ENCODE measurements at regions not wholly inside any gene's neighbourhood (a gene's known extent, or its start where the extent isn't known, plus 50 kb on each side); places are given as distances from the start of the nearest gene placed in this dataset.
"Not testable (repeated sequence)": the region's sequence is repeated elsewhere in the genome, so short reads cannot be mapped to it uniquely, and the experiment has no call there.

DNA sequence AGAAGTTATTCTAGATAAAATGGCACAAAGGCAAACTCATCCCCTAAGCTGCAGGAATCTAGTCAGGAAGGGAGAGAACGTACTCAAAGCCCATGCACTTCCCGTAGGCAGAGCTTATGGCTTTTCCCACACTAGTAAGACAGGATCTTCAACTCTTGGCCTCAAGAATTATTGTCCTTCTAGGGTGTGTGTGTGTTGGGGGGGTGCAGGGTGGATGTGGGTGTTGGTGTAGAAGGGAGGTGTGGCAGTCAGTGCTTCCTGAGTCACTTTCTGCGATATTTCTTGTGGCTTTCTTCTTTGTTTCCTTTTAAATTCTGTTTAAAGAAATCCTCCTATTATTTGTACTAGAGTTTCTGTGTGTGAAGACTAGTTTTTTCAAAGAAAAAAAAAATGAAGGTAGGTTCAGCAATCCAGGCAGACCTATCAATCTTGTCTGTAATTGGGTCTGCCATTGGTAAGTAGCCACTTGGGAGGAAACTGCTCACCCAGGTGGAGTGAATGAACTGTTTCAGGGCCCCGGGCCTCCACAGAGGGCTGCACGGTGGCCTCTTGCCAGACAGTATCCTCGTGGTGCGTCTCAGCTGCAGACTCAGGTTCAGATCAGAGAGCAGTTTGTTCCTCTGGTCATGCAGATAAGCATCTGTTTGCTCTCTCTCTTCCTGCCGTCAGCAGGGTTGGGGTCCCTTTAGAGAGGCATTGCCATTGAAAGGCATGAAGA lies 131.9 kb downstream of the NPR3 start:
- DNase-seq = no peak

GRCh38 chr5:32843531-32843895 lies 132.4 kb downstream of the NPR3 start:
- DNase-seq = peak; percentile 27

DNA sequence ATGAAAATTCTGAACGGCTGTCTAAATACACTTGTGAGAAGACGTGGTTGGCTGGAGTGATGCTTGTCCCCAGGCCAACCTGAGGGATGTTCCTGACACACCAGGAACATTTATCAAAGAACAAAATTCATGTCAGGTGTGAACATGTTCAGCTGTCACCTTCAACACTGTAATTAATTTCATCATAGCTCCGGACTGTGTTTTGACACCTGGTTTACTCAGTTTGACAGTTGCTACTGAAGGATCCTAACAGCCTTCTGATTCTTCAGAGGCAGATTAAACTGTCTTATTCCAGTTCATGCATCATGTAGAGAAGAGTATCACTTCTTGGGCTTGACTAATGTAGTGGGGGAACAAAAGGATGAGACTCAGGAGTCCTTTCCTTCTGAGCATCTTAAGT lies 134.1 kb downstream of the NPR3 start:
- no peak for DNase-seq

DNA sequence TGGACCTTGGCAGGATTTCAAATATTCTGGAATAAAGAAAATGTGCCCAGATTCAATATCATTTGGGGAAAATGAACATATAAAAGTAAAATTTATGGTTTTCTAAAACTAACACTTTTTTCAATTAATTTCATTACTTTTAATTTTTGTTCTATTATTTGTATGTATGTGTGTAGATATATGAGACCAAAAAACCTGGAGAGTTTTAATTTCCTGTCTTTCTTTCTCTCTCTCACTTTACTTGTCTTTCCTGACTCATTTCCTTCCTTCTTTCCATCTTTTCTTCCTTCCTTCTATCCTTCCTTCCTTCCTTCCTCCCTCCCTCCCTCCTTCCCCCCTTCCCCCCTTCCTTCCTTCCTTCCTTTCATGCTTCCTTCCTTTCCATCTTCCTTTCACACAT lies 137.0 kb downstream of the NPR3 start:
- DNase-seq = no peak

DNA sequence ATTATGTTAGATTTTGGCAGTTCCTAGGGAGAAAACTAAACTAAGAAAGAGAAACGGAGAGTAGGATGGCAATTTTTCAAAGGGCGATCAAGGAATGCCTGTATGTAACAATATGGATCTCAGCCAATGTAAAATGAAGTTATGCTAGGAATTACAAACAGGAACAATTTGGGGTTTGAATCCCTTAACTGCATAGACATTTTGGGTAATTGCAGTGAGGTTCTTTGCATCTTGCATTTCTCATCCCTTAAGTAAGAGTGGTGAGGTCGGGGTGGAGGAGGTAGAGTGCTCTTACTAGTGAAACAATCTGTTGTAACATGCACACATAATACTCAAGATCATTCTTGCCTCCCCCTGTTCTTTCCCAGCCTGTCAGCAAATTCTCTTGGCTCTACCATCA lies 137.6 kb downstream of the NPR3 start:
- DNase-seq = no peak

DNA sequence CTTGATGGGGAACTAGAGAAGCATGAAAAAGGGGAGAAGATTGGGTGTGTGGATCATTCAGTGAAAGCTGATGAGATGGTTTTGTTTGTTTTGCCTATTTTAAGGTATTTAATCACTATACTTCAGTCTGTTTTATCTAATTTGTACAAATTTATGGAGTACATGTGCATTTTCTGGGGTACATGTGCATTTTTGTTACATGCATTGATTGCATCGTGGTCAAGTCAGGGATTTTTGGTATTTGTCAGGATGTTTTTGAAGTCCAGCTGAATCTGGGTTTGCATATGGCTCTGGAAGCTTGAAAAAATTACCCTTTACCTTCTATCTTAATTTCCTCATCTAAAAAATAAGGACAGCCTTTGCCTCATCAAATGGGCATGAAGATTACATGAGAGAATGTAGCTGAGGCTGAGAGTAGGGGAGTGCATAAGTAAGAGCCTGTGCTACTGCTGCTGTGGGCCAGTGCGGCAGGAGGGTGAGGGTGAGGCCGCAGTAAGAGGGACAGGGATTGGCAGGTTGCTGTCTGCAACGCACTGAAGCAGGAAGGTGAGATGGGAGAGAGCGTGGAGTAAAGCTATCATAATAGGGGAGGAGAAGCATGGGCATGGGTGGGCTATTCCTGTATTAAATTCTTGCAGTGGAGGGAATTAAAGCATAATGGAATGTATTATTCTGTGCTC lies 139.8 kb downstream of the NPR3 start:
- no peak for DNase-seq

DNA sequence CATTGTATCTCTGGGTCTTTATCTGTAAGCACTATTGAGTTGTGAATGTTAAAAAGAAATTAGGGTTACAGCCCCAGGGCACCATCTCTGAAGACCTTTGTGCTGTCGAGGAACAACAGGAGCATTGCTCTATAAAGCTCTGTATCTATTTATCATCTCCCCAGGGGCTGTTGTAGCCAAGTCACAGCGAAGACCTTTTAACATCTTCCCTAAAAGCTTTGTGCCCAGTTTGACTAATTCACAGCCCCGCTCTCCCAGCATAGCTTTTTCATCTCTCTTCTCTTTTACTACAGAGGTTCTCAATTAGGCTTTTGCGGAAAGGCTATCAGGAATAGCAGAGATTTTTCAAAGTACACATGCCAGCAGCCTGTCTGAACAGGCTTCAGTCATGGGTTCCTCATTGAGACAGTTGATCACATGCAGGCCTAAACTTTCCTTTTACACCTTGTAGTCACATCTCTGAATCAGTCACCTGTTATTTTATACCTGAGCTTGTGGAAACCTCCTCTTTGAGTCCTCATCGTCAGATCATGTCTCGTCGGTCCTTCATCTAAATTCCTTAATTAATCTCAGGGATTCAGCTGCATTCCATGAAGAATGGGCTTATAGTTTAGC lies 140.5 kb downstream of the NPR3 start:
- DNase-seq = no peak

DNA sequence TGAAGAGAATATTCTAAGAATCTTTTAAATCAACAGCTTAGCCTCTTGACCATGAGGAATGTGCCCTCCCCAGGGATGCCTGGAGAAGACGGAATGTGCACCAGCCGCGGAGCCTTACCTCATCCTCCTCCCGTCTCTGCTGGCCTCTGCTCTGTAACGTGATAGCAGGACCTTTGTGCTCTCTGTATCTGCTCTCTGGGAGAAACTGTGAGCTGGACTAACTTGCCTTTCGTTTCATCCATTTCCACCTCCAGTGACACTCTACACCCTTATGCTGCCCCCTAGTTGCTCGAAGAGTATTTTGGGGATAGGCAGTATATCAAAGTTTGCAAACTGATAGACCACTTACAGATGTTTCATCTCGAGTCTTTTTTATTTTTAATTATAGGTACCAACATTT lies 141.4 kb downstream of the NPR3 start:
- peak; percentile 98 for DNase-seq

- peak; percentile 43 for DNase-seq
These were observed 141.9 kb downstream of the NPR3 start for GRCh38 chr5:32852976-32853375.

- DNase-seq = no peak
These were observed 143.4 kb downstream of the NPR3 start for GRCh38 chr5:32854473-32854872.

GRCh38 chr5:32859211-32859641 lies 148.1 kb downstream of the NPR3 start:
- DNase-seq = no peak

GRCh38 chr5:32865475-32865874 lies 154.4 kb downstream of the NPR3 start:
- peak; percentile 33 for DNase-seq

- no peak for DNase-seq
These were observed 155.0 kb downstream of the NPR3 start for GRCh38 chr5:32866138-32866537.

DNA sequence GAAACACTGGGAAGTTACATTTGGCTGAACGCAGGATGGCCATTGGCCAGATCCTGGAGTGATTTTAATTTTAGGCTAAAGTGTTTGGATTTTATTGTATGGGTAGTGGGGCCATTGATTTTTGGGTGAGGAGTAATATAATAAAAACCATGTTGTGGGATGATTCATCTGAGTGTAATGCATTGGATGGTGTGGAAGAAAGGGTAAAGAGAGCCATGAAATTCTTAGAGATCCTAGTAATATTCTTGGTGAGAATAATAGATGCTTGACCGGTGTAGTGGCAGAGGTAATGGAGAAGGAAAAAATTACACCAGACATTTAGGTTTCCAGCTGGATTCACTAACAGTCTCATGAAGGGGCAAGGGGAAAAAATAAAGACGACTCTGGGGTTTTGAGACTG lies 158.1 kb downstream of the NPR3 start:
- no peak for DNase-seq

- DNase-seq = no peak
These were observed 165.7 kb downstream of the NPR3 start for GRCh38 chr5:32876791-32877190.

GRCh38 chr5:32879364-32879763 lies 168.2 kb downstream of the NPR3 start:
- not testable (repeated sequence) for DNase-seq

DNA sequence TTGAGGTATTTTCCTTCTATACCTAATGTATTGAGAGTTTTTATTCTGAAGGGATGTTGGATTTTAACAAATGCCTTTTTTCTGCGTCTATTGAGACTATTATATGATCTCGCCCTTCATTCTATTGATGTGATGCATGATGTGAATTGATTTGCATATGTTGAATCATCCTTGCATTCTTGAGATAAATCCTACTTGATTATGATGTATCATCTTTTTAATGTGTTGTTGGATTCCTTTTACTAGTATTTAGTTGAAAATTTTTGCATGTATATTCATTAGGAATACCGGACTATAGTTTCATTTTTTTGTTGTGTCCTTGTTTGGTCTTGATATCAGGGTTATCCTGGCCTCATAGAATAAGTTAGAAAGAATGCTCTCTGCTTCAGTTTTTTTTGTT lies 169.7 kb downstream of the NPR3 start:
- DNase-seq = no peak

- no peak for DNase-seq
These were observed 176.3 kb downstream of the NPR3 start for GRCh38 chr5:32887390-32887789.

DNA sequence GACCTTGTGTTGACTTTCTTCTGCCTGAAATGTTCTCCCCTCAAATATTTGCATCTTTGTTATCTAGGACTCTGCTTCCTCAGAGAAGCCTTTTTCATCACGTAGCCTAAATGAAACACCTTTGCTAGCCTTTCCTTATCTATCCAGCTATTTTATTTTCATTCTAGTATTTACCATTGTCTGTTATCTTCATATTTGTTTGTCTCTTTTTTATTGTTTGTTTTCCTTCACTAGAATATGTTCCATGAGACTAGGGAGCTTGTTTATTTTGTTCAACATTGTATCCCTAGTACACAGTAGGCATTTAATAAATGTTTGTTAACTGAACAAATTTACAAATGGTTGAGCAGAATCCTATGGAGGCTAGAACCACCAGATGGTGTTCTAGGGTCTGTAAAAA lies 178.0 kb downstream of the NPR3 start:
- no peak for DNase-seq

DNA sequence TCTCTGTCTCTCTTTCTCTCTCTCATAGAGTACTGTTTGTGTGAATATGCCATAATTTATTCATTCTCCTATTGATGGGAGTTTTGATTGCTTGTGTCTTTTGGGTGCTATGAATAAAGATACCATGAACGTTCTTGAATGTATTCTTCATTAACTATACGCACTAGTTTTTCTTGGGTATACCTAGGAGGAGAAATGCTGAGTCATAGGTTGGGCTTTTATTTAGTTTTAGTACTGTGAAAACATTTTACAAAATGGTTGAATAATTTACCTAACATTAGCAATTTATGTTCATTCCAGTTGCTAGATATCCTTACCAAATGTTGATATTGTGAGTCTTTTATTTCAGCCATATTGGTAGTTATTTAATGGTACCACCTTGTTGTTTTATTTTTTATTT lies 192.5 kb downstream of the NPR3 start:
- DNase-seq = no peak

GRCh38 chr5:32908641-32909040 lies 197.5 kb downstream of the NPR3 start:
- no peak for DNase-seq

DNA sequence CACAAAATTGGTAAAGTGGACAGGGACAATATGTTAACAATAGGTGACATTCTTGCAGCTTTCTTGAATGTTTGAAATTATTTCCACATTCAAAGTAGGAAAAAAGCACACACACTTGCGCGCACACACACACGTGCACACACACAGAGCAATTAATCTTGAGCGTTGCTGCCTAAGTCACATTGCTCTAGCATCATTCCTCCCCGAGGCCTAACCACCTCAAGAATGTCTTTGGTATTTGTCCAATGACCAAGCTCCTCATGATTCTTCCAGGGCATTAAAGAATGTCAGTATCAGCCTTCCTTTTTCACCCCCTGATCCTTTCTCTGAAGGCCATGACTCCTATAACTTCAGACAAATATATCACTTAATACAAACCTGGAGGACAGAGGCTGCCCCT lies 198.1 kb downstream of the NPR3 start:
- DNase-seq = peak; percentile 20

DNA sequence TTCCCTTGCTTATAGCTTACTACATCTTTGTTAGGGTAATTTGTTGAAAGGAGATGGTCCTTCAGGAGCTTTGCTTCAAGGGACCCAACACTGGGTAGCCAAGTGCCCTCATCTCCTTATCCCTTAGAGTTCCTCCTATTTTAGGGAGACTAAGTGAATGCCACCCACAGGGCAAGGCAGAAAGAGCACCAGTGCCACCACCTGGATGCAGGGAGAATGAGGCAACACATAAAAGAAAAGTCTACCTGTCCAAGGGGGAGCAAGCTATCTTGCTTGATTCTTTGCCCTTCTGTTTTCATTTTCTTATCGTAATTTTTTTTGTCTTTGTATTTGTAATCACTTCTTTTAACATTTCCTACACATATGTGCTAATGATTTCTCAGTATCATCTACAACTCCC lies 205.5 kb downstream of the NPR3 start:
- peak; percentile 44 for DNase-seq

- DNase-seq = no peak
These were observed 217.6 kb downstream of the NPR3 start for GRCh38 chr5:32928761-32929160.
